ENCODE measurements at regions not wholly inside any gene's neighbourhood (a gene's known extent, or its start where the extent isn't known, plus 50 kb on each side); places are given as distances from the start of the nearest gene placed in this dataset.
A peak's percentile ranks its signal among the peaks of the same experiment; 100 is the strongest.

GRCh38 chr3:116849261-116849688 lies 139.7 kb downstream of the TUSC7 start:
- DNase-seq: no peak

- DNase-seq: no peak
Measured at GRCh38 chr3:116852803-116853202, 143.2 kb downstream of the TUSC7 start.

GRCh38 chr3:116863270-116863770 lies 153.7 kb downstream of the TUSC7 start:
- DNase-seq: no peak

- DNase-seq: peak in 10 of 14 donors; percentile 3 to 39 (median 20)
Measured at GRCh38 chr3:116863822-116864589, 154.4 kb downstream of the TUSC7 start.

- no peak for DNase-seq
Measured at GRCh38 chr3:116864590-116864927, 155.0 kb downstream of the TUSC7 start.

GRCh38 chr3:116870379-116870778 lies 160.8 kb downstream of the TUSC7 start:
- DNase-seq: no peak

GRCh38 chr3:116871905-116872304 lies 162.3 kb downstream of the TUSC7 start:
- no peak for DNase-seq

GRCh38 chr3:116872688-116873087 lies 163.1 kb downstream of the TUSC7 start:
- no peak for DNase-seq

GRCh38 chr3:116873142-116873541 lies 163.6 kb downstream of the TUSC7 start:
- no peak for DNase-seq

GRCh38 chr3:116877968-116878367 lies 168.4 kb downstream of the TUSC7 start:
- DNase-seq: no peak

- no peak for DNase-seq
Measured at GRCh38 chr3:116886202-116886893, 176.8 kb downstream of the TUSC7 start.

- DNase-seq: no peak
Measured at GRCh38 chr3:116896116-116896515, 186.5 kb downstream of the TUSC7 start.

- DNase-seq: no peak
Measured at GRCh38 chr3:116897382-116897781, 187.8 kb downstream of the TUSC7 start.

- no peak for DNase-seq
Measured at GRCh38 chr3:116899253-116899652, 189.7 kb downstream of the TUSC7 start.

GRCh38 chr3:116905334-116905733 lies 195.8 kb downstream of the TUSC7 start:
- DNase-seq: no peak

GRCh38 chr3:116905794-116906193 lies 196.2 kb downstream of the TUSC7 start:
- DNase-seq: no peak

GRCh38 chr3:116912116-116912515 lies 202.5 kb downstream of the TUSC7 start:
- DNase-seq: no peak

GRCh38 chr3:116914004-116914403 lies 204.4 kb downstream of the TUSC7 start:
- DNase-seq: no peak

- no peak for DNase-seq
Measured at GRCh38 chr3:116916836-116917235, 207.3 kb downstream of the TUSC7 start.

GRCh38 chr3:116920826-116921610 lies 211.4 kb downstream of the TUSC7 start:
- DNase-seq: no peak

- no peak for DNase-seq
Measured at GRCh38 chr3:116927918-116928317, 218.3 kb downstream of the TUSC7 start.

- no peak for DNase-seq
Measured at GRCh38 chr3:116929505-116930222, 220.1 kb downstream of the TUSC7 start.

All from C1 segment of cervical spinal cord (tissue), 14 donors.